GM10248 (cell line): ENCODE measurements at regions not wholly inside any gene's neighbourhood (a gene's known extent, or its start where the extent isn't known, plus 50 kb on each side); places are given as distances from the start of the nearest gene placed in this dataset.

ENCODE experiments used
- CTCF ChIA-PET: fragments of 300-600 bp; sonication (Branson Sonifier 250); formaldehyde crosslinking; extraction: SDS; loops from one replicate; lab custom pipeline; 2021; ENCODE audit warnings: antibody characterized with exemption; lab: Yijun Ruan, JAX
- POLR2A ChIA-PET: fragments of 350-650 bp; sonication (Branson Sonifier 250); formaldehyde crosslinking; extraction: SDS; loops from one replicate; lab custom pipeline; 2020; ENCODE audit warnings: antibody characterized with exemption; lab: Yijun Ruan, JAX
- DNase-seq: peaks from one replicate; pipeline ENCODE4 v3.0.0; 2012; ENCODE audit errors: extremely low spot score
- TF ChIP-seq, protein P1 (sequence below): IDR thresholded peaks from 2 replicates; pipeline ENCODE4 v1.5.1; 2012; ENCODE audit warnings: mild to moderate bottlenecking, low read depth; ENCODE audit errors: extremely low read depth, missing control alignments, control extremely low read depth

DNA sequence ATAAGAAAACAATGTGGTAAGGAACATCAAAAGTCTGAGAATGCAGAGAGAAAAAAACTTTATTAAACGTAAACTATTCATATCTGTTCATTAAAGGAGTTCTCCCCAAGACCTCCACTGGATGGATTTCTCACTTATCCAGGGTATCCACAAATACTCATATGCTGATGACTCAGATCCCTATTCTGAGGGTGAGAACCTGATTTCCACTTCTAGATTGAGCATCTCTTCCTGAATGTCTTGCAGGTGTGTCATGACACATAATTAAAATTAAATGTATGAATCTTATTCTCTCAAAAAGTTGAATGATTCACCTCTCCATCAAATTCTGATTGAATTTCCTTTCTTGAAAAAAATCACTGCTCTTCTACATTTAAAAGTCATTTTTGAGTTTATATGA, 199.9 kb downstream of the MFSD1 start:
- CTCF ChIA-PET: interaction anchor here (2.4 kb wide), 1 partner anchor 11 kb away, joined by 8 read pairs; no protein-coding TSS in a partner anchor

GRCh38 chr3:159005137-159005536, 203.3 kb downstream of the MFSD1 start:
- TF ChIP-seq, protein P1, sequence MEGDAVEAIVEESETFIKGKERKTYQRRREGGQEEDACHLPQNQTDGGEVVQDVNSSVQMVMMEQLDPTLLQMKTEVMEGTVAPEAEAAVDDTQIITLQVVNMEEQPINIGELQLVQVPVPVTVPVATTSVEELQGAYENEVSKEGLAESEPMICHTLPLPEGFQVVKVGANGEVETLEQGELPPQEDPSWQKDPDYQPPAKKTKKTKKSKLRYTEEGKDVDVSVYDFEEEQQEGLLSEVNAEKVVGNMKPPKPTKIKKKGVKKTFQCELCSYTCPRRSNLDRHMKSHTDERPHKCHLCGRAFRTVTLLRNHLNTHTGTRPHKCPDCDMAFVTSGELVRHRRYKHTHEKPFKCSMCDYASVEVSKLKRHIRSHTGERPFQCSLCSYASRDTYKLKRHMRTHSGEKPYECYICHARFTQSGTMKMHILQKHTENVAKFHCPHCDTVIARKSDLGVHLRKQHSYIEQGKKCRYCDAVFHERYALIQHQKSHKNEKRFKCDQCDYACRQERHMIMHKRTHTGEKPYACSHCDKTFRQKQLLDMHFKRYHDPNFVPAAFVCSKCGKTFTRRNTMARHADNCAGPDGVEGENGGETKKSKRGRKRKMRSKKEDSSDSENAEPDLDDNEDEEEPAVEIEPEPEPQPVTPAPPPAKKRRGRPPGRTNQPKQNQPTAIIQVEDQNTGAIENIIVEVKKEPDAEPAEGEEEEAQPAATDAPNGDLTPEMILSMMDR: no peak
- ChIA-PET CTCF (no interaction called here), POLR2A (no interaction called here)
- no peak for DNase-seq

More for the DNA sequence above, 199.9 kb downstream of the MFSD1 start:
- DNase-seq: no peak
- POLR2A ChIA-PET: no interaction called here
- TF ChIP-seq, protein P1: no peak

GRCh38 chr3:159007331-159007730, 205.5 kb downstream of the MFSD1 start:
- ChIA-PET CTCF (no interaction called here), POLR2A (no interaction called here)
- no peak for DNase-seq
- TF ChIP-seq, protein P1: no peak

- ChIA-PET CTCF (no interaction called here), POLR2A (no interaction called here)
- DNase-seq: no peak
- TF ChIP-seq, protein P1: no peak
Measured at GRCh38 chr3:159008401-159008800, 206.5 kb downstream of the MFSD1 start.

DNA sequence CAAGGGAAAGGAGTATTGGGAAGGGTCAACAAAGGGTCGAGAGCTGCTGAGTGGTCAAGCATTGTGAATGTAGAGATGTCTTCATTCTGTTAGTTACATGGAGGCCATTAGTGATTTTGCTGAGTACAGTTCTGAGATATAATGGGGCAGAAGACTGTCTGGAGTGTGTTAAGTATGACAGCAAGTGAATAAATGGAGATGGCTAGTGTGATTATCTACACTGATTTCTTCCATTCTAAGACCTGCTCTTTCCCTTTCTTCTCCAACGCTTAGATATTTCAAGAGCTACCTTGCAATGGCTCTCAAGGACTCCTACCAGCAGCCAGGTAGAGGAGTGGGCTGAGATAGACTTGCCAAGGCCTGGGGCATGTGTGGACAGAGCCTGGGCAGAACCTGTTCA, 216.5 kb downstream of the MFSD1 start:
- TF ChIP-seq, protein P1: no peak
- ChIA-PET CTCF (no interaction called here), POLR2A (no interaction called here)
- no peak for DNase-seq

DNA sequence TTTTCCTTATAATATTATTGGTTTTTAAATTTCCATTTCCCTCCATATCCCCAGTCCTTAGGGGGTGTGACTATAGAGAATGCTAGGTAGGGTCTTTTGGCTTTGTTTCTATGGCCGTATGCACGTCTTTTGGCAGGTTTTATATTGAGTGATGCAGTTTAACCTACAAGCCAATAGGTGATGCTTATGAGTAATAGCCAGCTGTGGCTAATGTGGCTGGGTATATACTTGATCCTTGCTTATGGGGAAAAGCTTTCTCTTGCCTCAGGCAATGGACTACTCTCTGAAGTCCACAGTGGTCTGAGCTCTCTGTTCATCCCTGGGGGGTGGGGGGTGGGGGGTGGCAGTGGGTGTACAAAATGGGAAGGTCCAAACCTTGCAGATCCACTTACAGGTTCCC, 223.9 kb downstream of the MFSD1 start:
- TF ChIP-seq, protein P1: no peak
- CTCF ChIA-PET: no interaction called here
- POLR2A ChIA-PET: no interaction called here
- no peak for DNase-seq

- TF ChIP-seq, protein P1: no peak
- CTCF ChIA-PET: no interaction called here
- POLR2A ChIA-PET: no interaction called here
- no peak for DNase-seq
Measured at GRCh38 chr3:159026510-159026909, 224.7 kb downstream of the MFSD1 start.
